ENCODE measurements at regions not wholly inside any gene's neighbourhood (a gene's known extent, or its start where the extent isn't known, plus 50 kb on each side); places are given as distances from the start of the nearest gene placed in this dataset.
A peak's percentile ranks its signal among the peaks of the same experiment; 100 is the strongest.

DNA sequence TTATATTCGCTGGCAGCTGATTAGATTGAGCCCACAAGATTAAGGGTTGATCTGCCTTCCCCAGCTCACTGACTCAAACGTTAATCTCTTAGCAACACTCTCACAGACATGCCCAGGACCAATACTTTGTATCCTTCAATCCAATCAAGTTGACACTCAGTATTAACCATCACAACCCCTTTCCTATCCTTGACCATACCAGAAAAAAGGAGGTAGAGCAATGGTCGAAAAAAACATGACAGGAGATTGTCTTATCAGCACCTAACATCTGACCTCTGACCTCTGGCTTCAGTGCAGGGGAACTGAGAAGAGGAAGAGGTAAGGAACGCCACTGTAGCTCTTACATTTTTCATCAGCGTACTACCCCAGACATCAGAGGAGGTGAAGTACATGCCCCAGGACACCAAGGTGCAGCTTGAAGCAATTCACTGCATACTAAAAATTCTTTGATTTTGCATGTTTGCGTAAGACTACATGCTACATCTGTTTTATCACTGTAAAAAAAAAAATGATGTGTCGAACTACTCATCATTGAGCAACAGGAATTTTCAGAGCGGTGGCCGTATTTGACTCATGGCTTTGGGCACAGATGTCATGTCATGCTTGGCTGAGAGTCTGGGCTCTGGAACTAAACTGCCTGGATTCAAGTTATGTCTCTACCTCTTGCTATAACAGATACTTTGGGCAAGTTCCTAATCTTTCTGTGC, 188.0 kb upstream of the TAB2 start (continued):
- TF ChIP-seq ETV6 (IDR thresholded peaks at IDR 0.05; ENCODE audit: borderline replicate concordance in 1 of 2, low read depth in 2 of 2, low read length in 1 of 2) (no peak), ETV6 (CRISPR knock-in tag; IDR thresholded peaks at IDR 0.05; ENCODE audit: borderline replicate concordance) (no peak), MCM7 (IDR thresholded peaks at IDR 0.05) (no peak), SMARCB1 (IDR thresholded peaks at IDR 0.05; ENCODE audit: insufficient read length, low read depth) (peak; percentile 67), SREBF2 (CRISPR knock-in tag; IDR thresholded peaks at IDR 0.05) (no peak), PTRF (tag; IDR thresholded peaks at IDR 0.05) (peak; percentile 71; the same call in 1 of the 2 replicates), CBX2 (IDR thresholded peaks at IDR 0.05; ENCODE audit: insufficient read depth, low read length, poor library complexity, severe bottlenecking) (no peak), NR4A1 (CRISPR knock-in tag; IDR thresholded peaks at IDR 0.05) (no peak), NR4A1 (tag; IDR thresholded peaks at IDR 0.05) (peak; percentile 67; the same call in 1 of the 2 replicates), SMAD4 (CRISPR knock-in tag; conservative IDR thresholded peaks at IDR 0.05) (0 out of 2 replicates have a peak, but pooled peaks have one; percentile 19), FUS (optimal IDR thresholded peaks at IDR 0.05; ENCODE audit: low read depth, low read length) (no peak), XRCC5 (IDR thresholded peaks at IDR 0.05; ENCODE audit: low read depth, low read length) (no peak)
- TF ChIP-seq, protein P1, sequence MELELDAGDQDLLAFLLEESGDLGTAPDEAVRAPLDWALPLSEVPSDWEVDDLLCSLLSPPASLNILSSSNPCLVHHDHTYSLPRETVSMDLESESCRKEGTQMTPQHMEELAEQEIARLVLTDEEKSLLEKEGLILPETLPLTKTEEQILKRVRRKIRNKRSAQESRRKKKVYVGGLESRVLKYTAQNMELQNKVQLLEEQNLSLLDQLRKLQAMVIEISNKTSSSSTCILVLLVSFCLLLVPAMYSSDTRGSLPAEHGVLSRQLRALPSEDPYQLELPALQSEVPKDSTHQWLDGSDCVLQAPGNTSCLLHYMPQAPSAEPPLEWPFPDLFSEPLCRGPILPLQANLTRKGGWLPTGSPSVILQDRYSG (tag; conservative IDR thresholded peaks at IDR 0.05; ENCODE audit: low read depth): 0 out of 2 replicates have a peak, but pooled peaks have one; percentile 33
- TF ChIP-seq, protein P2, sequence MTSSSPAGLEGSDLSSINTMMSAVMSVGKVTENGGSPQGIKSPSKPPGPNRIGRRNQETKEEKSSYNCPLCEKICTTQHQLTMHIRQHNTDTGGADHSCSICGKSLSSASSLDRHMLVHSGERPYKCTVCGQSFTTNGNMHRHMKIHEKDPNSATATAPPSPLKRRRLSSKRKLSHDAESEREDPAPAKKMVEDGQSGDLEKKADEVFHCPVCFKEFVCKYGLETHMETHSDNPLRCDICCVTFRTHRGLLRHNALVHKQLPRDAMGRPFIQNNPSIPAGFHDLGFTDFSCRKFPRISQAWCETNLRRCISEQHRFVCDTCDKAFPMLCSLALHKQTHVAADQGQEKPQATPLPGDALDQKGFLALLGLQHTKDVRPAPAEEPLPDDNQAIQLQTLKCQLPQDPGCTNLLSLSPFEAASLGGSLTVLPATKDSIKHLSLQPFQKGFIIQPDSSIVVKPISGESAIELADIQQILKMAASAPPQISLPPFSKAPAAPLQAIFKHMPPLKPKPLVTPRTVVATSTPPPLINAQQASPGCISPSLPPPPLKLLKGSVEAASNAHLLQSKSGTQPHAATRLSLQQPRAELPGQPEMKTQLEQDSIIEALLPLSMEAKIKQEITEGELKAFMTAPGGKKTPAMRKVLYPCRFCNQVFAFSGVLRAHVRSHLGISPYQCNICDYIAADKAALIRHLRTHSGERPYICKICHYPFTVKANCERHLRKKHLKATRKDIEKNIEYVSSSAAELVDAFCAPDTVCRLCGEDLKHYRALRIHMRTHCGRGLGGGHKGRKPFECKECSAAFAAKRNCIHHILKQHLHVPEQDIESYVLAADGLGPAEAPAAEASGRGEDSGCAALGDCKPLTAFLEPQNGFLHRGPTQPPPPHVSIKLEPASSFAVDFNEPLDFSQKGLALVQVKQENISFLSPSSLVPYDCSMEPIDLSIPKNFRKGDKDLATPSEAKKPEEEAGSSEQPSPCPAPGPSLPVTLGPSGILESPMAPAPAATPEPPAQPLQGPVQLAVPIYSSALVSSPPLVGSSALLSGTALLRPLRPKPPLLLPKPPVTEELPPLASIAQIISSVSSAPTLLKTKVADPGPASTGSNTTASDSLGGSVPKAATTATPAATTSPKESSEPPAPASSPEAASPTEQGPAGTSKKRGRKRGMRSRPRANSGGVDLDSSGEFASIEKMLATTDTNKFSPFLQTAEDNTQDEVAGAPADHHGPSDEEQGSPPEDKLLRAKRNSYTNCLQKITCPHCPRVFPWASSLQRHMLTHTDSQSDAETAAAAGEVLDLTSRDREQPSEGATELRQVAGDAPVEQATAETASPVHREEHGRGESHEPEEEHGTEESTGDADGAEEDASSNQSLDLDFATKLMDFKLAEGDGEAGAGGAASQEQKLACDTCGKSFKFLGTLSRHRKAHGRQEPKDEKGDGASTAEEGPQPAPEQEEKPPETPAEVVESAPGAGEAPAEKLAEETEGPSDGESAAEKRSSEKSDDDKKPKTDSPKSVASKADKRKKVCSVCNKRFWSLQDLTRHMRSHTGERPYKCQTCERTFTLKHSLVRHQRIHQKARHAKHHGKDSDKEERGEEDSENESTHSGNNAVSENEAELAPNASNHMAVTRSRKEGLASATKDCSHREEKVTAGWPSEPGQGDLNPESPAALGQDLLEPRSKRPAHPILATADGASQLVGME (CRISPR knock-in tag; IDR thresholded peaks at IDR 0.05): peak; percentile 62; the same call in 1 of the 2 replicates
- TF ChIP-seq, protein P3, sequence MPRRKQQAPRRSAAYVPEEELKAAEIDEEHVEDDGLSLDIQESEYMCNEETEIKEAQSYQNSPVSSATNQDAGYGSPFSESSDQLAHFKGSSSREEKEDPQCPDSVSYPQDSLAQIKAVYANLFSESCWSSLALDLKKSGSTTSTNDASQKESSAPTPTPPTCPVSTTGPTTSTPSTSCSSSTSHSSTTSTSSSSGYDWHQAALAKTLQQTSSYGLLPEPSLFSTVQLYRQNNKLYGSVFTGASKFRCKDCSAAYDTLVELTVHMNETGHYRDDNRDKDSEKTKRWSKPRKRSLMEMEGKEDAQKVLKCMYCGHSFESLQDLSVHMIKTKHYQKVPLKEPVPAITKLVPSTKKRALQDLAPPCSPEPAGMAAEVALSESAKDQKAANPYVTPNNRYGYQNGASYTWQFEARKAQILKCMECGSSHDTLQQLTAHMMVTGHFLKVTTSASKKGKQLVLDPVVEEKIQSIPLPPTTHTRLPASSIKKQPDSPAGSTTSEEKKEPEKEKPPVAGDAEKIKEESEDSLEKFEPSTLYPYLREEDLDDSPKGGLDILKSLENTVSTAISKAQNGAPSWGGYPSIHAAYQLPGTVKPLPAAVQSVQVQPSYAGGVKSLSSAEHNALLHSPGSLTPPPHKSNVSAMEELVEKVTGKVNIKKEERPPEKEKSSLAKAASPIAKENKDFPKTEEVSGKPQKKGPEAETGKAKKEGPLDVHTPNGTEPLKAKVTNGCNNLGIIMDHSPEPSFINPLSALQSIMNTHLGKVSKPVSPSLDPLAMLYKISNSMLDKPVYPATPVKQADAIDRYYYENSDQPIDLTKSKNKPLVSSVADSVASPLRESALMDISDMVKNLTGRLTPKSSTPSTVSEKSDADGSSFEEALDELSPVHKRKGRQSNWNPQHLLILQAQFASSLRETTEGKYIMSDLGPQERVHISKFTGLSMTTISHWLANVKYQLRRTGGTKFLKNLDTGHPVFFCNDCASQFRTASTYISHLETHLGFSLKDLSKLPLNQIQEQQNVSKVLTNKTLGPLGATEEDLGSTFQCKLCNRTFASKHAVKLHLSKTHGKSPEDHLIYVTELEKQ (CRISPR knock-in tag; IDR thresholded peaks at IDR 0.05): no peak
- TF ChIP-seq, protein P4, sequence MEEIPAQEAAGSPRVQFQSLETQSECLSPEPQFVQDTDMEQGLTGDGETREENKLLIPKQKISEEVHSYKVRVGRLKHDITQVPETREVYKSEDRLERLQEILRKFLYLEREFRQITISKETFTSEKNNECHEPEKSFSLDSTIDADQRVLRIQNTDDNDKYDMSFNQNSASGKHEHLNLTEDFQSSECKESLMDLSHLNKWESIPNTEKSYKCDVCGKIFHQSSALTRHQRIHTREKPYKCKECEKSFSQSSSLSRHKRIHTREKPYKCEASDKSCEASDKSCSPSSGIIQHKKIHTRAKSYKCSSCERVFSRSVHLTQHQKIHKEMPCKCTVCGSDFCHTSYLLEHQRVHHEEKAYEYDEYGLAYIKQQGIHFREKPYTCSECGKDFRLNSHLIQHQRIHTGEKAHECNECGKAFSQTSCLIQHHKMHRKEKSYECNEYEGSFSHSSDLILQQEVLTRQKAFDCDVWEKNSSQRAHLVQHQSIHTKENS (CRISPR knock-in tag; IDR thresholded peaks at IDR 0.05): no peak
